Breast epithelium (tissue), 4 donors: ENCODE measurements at regions not wholly inside any gene's neighbourhood (a gene's known extent, or its start where the extent isn't known, plus 50 kb on each side); places are given as distances from the start of the nearest gene placed in this dataset.

Experiments
- DNase-seq, 2 donors: peaks; one replicate each; pipeline ENCODE4 v3.0.0-alpha.2; 2019; ENCODE audit warnings: low spot score in 2 of 2
- H3K27ac ChIP-seq, 2 donors: fragments of 200-600 bp; sonication (generic) in 1 of 2; one replicate each; pipeline ENCODE4 v1.5.1; 2016 to 2019; ENCODE audit warnings: mild to moderate bottlenecking in 1 of 2
- H3K27me3 ChIP-seq, 2 donors: fragments of 200-600 bp; sonication (generic) in 1 of 2; one replicate each; pipeline versions ENCODE4 v1.5.1 to v1.6.0; 2017 to 2019; ENCODE audit warnings: control low read depth in 1 of 2, mild to moderate bottlenecking in 1 of 2
- H3K36me3 ChIP-seq: fragments of 200-600 bp; one replicate; pipeline ENCODE4 v1.5.1; 2019
- H3K4me1 ChIP-seq, 2 donors: fragments of 200-600 bp; sonication (generic); one replicate each; pipeline ENCODE4 v1.5.1; 2016 to 2019; ENCODE audit warnings: control low read depth in 1 of 2
- H3K4me3 ChIP-seq, 3 donors: fragments of 200-600 bp; sonication (generic); 1 replicate in 2 of 3; 2 replicates in 1 of 3; pipeline ENCODE4 v1.5.1; 2016 to 2019; ENCODE audit warnings: mild to moderate bottlenecking in 3 of 3, moderate library complexity in 2 of 3
- H3K9me3 ChIP-seq, 2 donors: fragments of 200-600 bp; sonication (generic) in 1 of 2; one replicate each; pipeline ENCODE4 v1.5.1; 2016 to 2019; ENCODE audit warnings: control low read depth in 1 of 2
- CTCF ChIP-seq, 3 donors: fragments of 450-650 bp; IDR thresholded peaks; one replicate each; pipeline ENCODE4 v1.5.1; 2016 to 2017; ENCODE audit warnings: antibody characterized with exemption in 3 of 3, mild to moderate bottlenecking in 3 of 3, moderate library complexity in 3 of 3
- POLR2A ChIP-seq: fragments of 450-650 bp; IDR thresholded peaks from one replicate; pipeline ENCODE4 v1.6.1; 2016; ENCODE audit warnings: antibody characterized with exemption, mild to moderate bottlenecking, moderate library complexity
- POLR2AphosphoS5 ChIP-seq, 3 donors: sonication (generic); formaldehyde crosslinking; IDR thresholded peaks; one replicate each; pipeline ENCODE4 v1.6.1; 2017; ENCODE audit warnings: antibody characterized with exemption in 3 of 3
- intact Hi-C: fragments of 100-400 bp; cut with DNase I; formaldehyde crosslinking; loops from one replicate; pipeline ENCODE4 v1.15.1; 2023; ENCODE audit warnings: low total_unique reads

GRCh38 chr11:119897046-119897440, 168.0 kb upstream of the NECTIN1 start:
- TF ChIP-seq POLR2AphosphoS5 (IDR thresholded peaks at IDR 0.05) = no peak
- TF ChIP-seq POLR2A = no peak
- no peak for TF ChIP-seq CTCF (IDR thresholded peaks at IDR 0.05)
- Histone ChIP-seq H3K4me3 (no peak overlapping the region), H3K27ac (no peak overlapping the region), H3K9me3 (no peaks in the 10 kb centered on the region), H3K36me3 (no peaks in the 10 kb centered on the region), H3K4me1 (no peaks in the 10 kb centered on the region), H3K27me3 (peaks cover 2 to 5% of the 10 kb centered on the region in 2 donors)
- intact Hi-C loops = no loop called here
- DNase-seq = no peak

DNA sequence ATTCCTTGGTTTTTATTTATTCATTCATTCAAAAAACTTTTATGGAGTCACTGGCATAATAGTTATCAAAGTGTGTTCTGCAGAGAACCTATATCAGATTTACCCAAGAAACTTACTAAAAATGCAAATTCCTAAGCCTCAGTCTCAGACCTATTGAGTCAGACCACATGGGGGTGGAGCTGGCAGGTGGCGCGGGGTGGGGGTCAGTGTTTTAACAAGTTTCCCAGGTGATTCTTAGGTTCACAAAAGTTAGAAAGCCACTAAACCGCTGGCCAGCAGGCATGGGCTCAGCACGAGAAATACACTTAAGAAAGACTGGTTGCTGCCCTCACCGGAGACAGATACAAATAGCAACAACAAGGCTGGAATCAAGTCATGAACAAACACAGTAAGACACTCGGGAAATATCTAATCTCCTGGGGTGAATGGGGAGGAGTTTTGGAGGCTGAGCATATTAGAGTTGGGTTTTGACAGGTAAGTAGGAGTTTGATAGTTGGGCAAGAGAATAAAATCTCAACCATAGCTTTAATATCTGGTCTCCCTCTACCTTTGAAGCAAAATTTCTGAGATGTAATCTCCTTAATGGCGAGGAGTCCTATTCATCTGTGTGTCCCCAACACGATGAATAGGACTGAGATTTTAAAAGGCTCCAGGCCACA, 167.5 kb upstream of the NECTIN1 start:
- no peak overlapping the region for H3K4me3 ChIP-seq
- H3K36me3 ChIP-seq = no peaks in the 10 kb centered on the region
- no peak overlapping the region for H3K27ac ChIP-seq
- H3K4me1 ChIP-seq = no peaks in the 10 kb centered on the region
- intact Hi-C loops = no loop called here
- no peak for DNase-seq
- TF ChIP-seq POLR2AphosphoS5 (IDR thresholded peaks at IDR 0.05) (no peak), POLR2A (no peak), CTCF (IDR thresholded peaks at IDR 0.05) (no peak)
- H3K27me3 ChIP-seq = peaks cover 2 to 5% of the 10 kb centered on the region in 2 donors
- no peaks in the 10 kb centered on the region for H3K9me3 ChIP-seq

- no peaks in the 10 kb centered on the region for H3K9me3 ChIP-seq
- TF ChIP-seq POLR2AphosphoS5 (IDR thresholded peaks at IDR 0.05) (no peak), POLR2A (no peak), CTCF (IDR thresholded peaks at IDR 0.05) (no peak)
- peaks cover 2 to 5% of the 10 kb centered on the region in 2 donors for H3K27me3 ChIP-seq
- H3K27ac ChIP-seq = no peak overlapping the region
- no peak overlapping the region for H3K4me3 ChIP-seq
- H3K36me3 ChIP-seq = no peaks in the 10 kb centered on the region
- DNase-seq = no peak
- intact Hi-C loops = no loop called here
- H3K4me1 ChIP-seq = no peaks in the 10 kb centered on the region
Observed at GRCh38 chr11:119895981-119896380, 167.0 kb upstream of the NECTIN1 start.

GRCh38 chr11:119894916-119895315, 165.9 kb upstream of the NECTIN1 start:
- no peak for DNase-seq
- Histone ChIP-seq H3K27ac (no peak overlapping the region), H3K4me1 (no peaks in the 10 kb centered on the region), H3K9me3 (no peaks in the 10 kb centered on the region), H3K36me3 (no peaks in the 10 kb centered on the region), H3K27me3 (peaks cover 2 to 5% of the 10 kb centered on the region in 2 donors), H3K4me3 (no peak overlapping the region)
- intact Hi-C loops = no loop called here
- no peak for TF ChIP-seq POLR2A
- no peak for TF ChIP-seq POLR2AphosphoS5 (IDR thresholded peaks at IDR 0.05)
- no peak for TF ChIP-seq CTCF (IDR thresholded peaks at IDR 0.05)

DNA sequence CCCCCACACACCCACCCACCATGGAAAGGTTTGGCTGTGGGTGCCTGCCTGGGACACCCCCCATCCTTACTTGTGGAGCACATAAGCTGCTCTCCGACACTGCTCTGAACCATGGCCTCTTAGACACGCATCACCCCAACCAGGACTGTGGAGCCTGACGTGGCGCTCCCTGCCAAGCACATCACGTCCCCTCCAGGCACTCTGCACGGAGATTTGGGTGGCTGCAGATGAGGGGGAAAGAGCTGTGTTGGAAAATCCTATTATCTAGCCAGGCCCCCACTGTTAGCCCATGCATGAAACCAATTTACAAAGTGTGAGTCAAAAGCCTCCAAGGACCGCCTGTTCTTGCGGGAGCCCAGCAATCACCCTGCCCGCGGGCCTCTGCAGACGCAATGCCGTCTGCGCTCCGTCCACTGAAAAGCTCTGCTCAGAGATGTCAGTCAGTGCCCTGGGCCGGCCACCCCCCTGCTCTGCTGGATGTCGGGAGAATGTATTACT, 163.4 kb upstream of the NECTIN1 start:
- intact Hi-C loops = no loop called here
- no peaks in the 10 kb centered on the region for H3K36me3 ChIP-seq
- H3K4me3 ChIP-seq = no peak overlapping the region
- no peaks in the 10 kb centered on the region for H3K4me1 ChIP-seq
- H3K9me3 ChIP-seq = no peaks in the 10 kb centered on the region
- H3K27me3 ChIP-seq = peaks cover 2 to 5% of the 10 kb centered on the region in 2 donors
- no peak for DNase-seq
- TF ChIP-seq POLR2AphosphoS5 (IDR thresholded peaks at IDR 0.05) = no peak
- TF ChIP-seq CTCF (IDR thresholded peaks at IDR 0.05) = no peak
- TF ChIP-seq POLR2A = no peak
- no peak overlapping the region for H3K27ac ChIP-seq
